GM21529 (cell line): ENCODE measurements at regions not wholly inside any gene's neighbourhood (a gene's known extent, or its start where the extent isn't known, plus 50 kb on each side); places are given as distances from the start of the nearest gene placed in this dataset.

ENCODE experiments used
- ATAC-seq: cut with Tn5 transposase; IDR thresholded peaks from one replicate; pipeline ENCODE4 v1.9.1; 2021; ENCODE audit not compliant: unreplicated experiment

DNA sequence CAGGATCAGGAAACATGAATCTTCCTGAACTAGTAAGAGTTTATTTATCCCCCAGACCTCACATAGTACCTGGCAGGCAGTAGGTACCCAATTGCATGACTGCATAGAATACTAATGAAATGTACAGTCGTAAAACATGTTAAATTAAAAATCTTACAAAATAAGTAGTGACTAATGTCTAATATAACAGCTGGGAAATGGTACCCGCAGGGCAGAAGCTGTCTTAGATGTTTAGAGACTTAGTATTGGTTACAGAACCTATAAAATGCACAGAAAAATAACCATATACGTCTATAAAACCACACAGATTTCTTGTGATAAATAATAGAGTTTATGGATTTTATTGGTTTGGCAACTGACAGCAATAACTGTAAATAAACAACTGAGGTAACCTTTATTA lies 139.1 kb upstream of the GMDS start:
- no peak for ATAC-seq

DNA sequence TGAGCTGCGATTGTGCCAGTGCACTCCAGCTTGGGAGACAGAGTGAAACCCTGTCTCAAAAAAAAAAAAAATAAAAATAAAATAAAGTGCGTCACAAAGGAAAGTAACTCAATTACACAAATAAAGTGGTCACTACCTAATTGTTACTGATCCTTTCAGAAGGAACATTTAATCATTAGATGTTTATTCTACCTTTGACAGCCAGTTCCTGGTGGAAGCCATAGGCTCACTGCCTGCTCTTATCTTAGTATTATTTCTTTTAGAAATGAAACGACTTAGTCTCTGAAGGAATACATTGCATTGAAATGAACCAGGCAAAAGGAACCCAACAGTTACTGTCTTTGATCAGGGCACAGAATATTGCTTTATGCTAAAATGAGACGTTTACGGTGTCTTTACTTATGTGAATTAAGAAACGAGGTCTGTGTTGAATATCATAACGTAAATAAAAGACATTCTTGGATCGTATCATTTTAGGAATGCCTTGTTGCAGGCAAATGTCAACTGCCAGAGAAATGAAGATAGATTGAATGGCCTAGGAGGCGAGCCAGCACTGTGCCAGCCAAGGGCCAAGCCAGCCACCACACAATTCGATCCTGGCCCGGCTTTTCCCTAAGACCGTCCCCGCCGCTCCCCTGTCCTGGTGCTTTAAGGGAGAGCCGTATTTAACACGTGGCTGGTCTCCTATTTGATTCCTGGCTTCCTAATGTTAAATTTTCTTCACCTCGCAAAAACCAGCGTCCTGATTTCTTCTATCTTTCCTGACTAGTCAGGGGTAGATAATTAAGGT lies 136.7 kb upstream of the GMDS start:
- ATAC-seq, result no peak

DNA sequence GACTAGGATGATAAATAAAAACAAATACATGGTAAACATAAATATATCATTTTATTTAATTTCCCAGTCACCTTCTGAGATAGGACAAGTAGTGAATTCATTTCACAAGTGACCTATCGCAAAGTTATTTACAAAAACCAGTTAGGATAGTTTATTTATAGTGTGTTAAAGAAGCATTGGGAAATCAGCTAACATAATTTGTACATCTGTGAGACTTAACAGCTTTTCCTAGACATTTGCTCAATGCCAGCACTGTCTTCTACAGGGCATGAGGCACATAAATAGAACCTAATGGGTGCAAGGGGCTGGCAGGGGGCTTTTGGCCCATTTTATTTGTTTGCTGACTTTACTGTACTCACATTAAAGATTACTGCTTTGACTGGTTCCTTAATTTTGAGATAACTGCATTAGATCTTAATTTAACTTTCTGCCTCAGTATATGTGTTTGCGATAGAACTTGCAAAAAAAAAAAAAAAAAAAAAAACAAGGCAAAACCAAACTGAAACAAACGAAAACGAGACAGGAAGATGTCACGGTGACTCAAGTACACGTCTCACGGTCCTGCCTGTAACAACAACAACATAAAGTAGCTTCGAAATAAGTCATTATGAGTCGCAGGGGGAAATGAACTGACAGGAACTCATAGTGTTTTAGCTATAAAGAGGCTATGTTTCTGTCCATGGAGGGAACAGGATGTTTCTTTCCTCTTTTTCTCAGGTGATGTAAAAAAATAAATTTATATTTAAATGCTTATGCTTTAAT lies 133.7 kb upstream of the GMDS start:
- ATAC-seq, result no peak

DNA sequence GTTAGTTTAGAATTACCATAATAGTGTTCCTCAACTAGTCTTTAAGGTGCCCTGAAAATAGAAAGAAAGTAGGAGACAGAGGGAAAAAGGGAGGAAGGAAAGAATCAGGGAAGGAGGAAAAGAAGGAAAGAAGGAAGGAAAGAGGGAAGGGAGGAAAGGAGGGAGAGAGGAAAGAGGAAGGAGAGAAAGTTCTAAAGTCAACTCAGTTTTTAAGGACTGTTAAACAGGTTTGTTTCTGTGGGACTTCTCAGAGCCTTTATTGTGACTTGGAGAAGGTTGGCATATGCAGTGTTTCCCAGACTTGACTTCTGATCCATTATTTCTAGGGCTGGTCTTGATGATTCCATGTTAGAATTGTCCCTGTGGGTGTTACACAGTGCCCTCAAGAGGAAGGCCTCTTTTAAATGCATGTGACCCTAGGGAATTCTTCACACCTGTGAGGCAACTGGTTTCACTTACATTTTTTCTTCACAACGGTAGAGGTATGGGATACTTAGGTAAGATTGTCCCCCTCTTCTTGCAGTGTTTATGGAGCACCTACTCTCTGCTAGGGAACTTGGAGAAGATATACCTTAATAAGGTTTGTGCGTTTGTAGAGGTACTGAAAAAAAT lies 132.7 kb upstream of the GMDS start:
- ATAC-seq, result no peak

DNA sequence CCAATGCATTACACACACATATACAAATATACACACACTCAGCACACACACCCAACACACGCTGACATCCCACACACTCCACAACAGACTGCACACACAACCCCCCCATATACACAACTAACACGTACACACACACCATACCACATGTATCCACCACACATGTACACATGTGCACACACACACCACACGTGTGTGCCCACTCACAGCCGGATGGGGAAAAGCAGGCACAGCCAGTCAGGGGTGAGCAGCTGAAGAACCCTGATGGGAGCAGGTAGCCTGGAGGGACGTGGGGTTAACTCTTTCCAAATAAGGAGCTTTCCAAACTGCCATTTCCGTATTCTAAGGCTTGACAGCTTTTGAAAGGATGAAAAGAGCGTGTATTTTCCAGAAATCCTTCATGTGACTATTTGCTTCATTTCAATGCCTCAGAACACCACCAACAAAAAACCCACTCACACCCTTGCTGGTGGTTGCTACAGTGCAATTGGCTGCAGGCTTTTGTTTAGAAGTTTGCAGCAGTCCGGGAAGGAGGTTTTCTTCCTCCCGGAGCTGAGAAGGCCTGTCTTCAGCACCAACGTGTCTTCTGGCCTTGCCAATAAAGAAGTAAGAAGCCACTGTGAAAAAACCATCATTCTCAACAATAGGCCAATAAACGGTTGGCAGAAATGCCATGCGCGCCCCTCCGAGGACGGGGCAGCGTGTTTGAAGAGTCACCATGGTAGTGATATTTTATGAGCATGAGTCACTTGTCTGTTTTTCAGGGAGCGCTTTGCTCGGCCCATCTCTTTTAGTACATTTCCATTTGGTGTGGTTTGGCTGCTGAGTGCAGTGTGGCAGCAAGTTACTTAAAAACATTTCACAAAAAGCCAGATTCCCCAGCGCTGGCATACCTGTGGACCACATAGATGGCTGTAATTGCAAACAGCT lies 131.3 kb upstream of the GMDS start:
- ATAC-seq, result no peak

DNA sequence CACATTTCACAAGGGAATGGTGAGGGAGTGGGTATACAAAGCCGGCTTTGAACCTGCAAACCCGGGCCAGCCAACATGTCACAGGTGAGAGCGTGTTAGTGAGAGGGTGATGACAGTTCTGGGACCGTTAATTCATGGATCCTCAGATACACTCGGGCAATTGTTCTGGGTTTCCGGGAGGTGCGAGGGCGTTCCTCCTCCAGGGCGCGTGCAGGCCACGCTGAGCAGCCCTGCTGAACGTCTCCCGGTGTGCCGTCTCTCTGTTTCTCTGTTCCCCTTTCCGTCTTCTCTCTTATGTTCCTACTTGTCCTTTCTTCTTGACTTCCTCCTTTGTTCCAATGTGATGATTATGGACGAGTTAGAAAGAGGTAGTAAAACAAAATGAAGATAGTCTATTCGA lies 130.0 kb upstream of the GMDS start:
- no peak for ATAC-seq

DNA sequence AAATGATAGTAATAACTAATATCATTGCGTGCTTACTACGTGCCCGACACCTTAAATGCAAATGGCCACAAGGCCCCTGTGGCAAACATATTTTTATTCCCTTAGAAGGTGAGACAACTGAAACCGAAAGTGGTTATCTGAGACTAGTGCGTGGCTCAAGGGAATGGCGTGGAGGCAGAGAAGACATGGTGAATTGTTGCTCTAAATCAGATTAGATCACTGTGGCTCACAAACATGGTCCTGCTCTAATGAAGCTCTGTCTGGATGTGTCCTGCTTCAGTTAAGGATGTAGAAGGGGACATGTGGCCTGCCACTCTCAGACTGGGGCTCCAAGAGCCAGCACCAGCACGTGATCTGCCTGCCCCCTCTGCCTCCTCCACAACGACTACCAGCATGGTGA lies 124.2 kb upstream of the GMDS start:
- no peak for ATAC-seq

DNA sequence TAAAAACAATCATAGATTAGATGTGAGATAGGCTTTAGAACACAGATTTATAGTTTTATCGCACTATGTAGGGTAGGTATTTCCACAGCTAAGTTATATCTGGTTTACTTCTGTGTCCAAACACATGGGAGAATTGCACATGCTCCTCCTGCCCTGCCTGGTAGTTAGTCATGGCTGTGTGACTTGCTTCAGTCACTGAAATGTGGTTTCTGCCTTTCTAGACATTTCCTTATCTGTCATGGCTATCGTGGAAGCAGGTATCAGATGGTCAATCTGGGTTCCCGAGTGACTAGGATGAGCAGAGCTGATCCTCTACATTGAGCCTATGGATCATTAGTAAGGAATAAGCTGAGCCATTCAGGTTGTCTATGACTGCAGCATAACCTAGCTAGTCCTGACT lies 117.8 kb upstream of the GMDS start:
- ATAC-seq, result no peak

DNA sequence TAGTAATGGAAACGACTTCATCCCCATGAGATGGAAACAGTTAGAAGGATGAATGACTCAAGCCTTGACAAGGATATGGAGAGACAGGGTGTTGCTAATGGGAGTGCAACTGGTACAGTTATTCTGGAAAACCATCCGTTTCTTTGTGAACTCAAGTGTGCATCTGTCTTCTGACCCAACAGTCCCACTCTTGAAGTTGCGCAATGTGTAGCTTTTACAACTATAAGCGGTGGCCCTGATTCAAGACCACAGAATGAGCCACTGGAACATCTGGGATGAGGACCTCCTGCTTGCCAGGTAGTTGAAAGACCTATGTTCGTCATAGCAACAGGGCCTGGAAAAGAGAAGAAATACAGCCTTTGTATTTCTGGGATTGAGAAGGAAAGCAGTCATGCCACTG lies 115.8 kb upstream of the GMDS start:
- ATAC-seq, result no peak

DNA sequence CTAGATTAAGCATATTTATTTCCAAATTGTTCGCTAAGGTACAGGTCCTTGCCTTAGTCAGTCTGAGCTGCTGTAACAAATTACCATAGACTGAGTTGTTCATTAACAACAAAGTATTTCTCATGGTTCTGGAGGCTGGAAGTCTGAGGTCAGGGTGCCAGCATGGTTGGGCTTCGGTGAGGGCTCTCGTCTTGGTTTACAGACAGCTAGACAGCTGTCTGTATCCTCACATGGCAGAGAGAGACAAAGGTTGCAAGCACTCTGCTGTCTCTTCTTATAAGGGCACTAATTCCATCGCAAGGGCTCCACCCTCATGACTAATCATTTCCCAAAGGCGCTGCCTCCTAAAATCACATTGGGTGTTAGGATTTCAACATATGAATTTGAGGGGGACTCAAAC lies 115.3 kb upstream of the GMDS start:
- ATAC-seq, result no peak

DNA sequence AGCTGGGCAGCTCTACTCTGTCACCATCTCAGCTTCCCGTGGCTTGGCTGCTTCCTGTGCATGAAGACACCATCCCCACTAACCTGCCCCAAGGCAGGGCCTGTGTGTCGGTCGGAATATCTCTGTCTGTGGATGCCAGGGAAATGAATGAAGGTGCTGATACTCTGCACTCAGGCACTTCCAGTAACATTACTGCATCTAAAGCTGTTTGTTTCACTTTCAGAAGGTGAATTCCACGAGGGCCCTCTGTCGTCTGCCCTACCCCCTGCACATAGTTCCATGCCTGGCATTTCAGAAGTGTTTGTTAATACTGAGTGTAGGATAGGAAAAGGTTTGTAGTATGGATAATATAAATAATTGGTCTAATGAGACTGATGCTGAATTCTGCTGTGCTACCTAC lies 114.7 kb upstream of the GMDS start:
- no peak for ATAC-seq

DNA sequence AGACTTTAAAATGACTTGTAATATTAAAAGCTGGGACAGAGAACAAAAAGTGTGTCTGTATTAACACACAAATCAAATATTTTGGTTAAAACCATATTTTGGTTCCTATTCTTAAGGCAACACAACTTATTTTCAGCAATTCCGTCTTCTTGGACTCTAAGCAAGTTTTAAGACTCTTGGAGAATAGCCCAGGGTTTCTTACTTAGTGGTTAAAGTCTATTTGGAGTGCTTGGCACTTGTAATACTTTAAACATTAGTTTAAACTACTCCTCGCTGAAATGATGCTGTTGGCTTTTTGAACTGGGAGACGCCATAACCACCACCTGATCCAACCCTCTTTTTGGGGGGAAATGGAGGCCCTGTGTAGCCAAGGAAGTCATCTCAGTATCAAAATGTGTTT lies 109.7 kb upstream of the GMDS start:
- ATAC-seq, result no peak

DNA sequence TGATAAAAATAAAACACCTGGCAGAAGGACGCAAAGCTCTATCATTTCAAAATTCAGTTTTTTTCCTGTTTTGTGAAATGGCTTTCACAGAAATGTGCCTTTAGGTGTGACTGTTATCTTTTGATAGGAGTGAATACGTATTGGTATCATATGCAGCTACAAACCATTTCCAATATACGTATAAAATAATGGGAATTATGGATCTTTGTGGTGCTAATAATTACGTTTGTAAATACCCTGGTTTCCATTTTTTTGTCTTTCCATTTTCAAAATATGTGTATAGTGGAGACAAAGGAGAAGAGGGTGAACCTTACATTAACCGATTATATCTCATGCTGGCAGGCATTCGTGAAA lies 108.7 kb upstream of the GMDS start:
- no peak for ATAC-seq

DNA sequence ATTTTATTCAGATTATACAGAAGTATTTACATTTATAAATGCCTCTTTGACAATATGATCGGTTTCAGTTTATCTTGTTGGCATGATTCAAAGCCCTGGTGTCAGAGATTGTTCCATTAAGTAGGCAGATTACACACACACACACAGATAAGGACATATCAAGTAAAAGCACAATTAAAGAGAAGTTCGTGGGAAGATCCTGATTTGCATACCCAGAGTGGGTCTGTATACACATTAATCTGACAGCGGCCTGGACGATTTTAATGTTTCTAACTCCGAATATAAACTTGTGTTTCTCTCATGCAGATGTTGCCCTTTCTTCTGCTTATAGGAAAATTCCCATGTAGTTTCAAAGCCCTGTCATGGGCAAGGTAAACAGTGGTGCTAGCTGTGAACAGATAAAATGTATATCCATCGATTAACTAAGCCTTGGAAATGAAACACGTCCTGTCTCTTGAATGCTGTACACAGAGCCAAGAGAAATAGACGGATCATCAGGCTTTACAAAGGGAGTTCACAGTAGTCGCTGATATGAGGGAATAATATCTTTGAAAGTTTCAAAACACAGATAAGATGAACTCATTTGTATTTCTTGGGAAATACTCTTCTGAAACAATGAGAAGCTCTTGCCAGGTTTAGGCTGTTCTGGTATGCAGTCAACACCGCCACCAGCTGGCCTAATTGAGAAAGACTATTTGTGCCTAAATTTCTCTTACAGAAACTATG lies 108.2 kb upstream of the GMDS start:
- no peak for ATAC-seq

DNA sequence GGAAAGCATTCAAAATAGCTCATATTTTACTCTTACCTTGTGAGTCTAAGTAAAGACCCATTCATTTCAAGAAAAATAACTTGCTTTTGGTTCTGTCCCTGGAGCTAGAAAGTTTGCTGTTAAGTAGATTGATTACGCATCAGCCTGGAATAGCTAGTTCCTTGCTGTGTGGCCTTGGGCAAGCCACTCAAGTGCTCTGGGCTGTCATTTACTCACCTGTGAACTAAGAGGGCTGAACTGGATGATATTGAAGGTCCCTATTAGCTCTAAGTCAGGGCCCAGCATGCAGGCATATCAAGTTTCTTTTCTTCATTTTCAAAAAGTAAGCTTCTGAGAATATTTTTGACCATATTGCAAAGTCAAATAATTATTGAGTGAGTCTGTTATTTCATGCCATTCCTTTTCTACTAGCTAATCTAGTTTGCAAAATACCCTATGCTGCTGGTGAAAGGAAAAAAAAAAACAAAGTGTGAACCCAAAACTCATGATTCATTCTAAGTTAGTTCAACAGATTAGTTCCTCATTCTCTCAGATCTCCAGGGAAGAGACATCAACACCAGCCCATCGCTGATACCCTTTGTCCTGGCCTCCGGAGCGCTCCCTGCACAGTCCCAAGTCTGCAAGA lies 106.5 kb upstream of the GMDS start:
- no peak for ATAC-seq

DNA sequence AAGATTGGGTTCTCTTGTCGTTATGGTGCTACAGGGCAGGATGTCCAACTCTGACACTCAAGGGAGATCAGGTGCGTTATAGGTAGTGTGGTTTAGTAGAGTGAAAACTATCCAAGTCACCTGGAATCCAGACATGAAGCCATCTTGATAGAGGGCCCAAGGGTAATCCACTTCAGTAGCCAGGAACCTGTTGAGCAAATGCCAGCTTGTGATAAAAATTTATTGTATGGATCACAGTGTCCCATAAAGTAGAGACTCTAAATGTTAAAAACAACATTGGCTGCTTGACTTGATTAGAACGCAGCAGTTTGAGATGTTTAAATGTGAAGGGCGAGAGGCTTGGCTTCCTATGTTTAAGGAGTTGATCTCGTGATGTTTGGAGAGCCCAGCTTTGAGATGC lies 105.7 kb upstream of the GMDS start:
- no peak for ATAC-seq

DNA sequence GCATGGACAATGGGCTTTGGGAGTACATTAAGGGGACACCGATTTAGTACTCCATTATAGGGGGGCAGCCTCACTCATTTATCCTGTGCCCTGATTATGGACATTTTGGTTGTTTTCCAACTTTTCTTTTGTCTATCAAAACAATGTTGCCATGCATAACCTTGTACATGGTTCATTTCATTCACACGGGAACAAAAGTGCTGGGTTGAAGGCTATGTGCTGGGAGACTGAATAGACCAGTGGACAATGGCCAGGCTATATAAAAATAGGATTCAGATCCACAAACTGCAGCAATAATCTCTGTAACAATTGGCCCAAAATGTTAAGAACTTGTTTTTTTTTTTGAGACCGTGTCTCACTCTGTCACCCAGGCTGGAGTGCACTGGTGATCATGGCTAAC lies 100.7 kb upstream of the GMDS start:
- no peak for ATAC-seq

DNA sequence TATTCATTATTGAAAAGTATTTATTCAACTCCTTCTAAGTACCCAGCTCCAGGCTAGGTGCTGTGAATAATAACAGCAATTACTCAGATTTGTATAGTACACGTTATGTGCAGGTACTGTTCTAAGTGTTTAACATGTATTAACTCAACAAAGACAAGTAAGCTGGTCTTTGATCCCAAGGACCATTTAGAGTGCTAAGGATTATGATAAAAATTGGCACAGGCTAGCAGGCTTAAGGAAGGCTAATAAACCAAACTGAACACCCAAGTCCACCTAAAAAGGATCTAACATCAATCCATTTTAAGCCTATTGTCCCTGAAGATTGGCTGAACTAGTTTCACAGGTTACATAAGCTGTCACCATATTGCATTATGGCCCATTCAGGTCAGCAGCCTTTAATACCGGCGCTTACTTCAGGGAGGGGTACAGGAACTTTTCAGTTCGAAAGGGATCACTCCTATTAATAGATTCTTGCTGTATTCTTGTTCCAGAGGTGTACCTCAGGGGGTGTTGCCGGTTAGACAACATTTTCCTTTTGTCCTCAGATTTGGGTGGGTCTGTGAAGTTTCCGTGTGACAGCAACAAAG lies 99.0 kb upstream of the GMDS start:
- ATAC-seq, result no peak

DNA sequence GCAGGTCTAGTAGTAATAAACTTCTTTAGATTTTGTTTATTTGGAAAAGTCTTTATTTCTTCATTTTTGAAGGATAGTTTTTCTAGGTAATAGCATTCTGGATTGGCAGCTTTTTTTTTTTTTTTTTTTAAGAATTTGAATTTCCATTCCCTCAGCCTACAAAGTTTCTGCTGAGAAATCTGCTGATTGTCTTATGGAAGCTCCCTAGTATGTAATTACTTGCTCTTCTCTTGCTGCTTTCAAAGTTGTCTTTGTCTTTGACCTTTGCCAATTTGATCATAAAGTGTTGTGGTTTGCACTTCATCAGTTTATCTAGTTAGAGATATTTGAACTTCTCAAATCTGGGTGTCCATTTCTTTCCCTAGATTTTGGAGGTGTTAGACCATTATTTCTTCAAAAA lies 82.2 kb upstream of the GMDS start:
- ATAC-seq, result no peak
